ENCODE measurements at regions not wholly inside any gene's neighbourhood (a gene's known extent, or its start where the extent isn't known, plus 50 kb on each side); places are given as distances from the start of the nearest gene placed in this dataset.
"Not testable (repeated sequence)": the region's sequence is repeated elsewhere in the genome, so short reads cannot be mapped to it uniquely, and the experiment has no call there.

- DNase-seq, result not testable (repeated sequence)
Measured at GRCh38 chr16:29195116-29195872, 210.4 kb downstream of the LAT start.

GRCh38 chr16:29194185-29194844, 209.5 kb downstream of the LAT start:
- not testable (repeated sequence) for DNase-seq

- not testable (repeated sequence) for DNase-seq
Measured at GRCh38 chr16:29193634-29194033, 208.8 kb downstream of the LAT start.

GRCh38 chr16:29193248-29193574, 208.4 kb downstream of the LAT start:
- not testable (repeated sequence) for DNase-seq

GRCh38 chr16:29192329-29193247, 207.7 kb downstream of the LAT start:
- DNase-seq, result no peak

- not testable (repeated sequence) for DNase-seq
Measured at GRCh38 chr16:29191636-29192180, 206.9 kb downstream of the LAT start.

- DNase-seq, result not testable (repeated sequence)
Measured at GRCh38 chr16:29190553-29191431, 205.9 kb downstream of the LAT start.

- not testable (repeated sequence) for DNase-seq
Measured at GRCh38 chr16:29188806-29189205, 204.0 kb downstream of the LAT start.

- not testable (repeated sequence) for DNase-seq
Measured at GRCh38 chr16:29186306-29187220, 201.7 kb downstream of the LAT start.

GRCh38 chr16:29185872-29186271, 201.0 kb downstream of the LAT start:
- DNase-seq, result not testable (repeated sequence)

GRCh38 chr16:29184738-29185438, 200.0 kb downstream of the LAT start:
- DNase-seq, result not testable (repeated sequence)

GRCh38 chr16:29182940-29183868, 198.4 kb downstream of the LAT start:
- not testable (repeated sequence) for DNase-seq

GRCh38 chr16:29182501-29182900, 197.6 kb downstream of the LAT start:
- DNase-seq, result no peak

GRCh38 chr16:29181921-29182411, 197.1 kb downstream of the LAT start:
- not testable (repeated sequence) for DNase-seq

GRCh38 chr16:29181254-29181780, 196.5 kb downstream of the LAT start:
- not testable (repeated sequence) for DNase-seq

- DNase-seq, result not testable (repeated sequence)
Measured at GRCh38 chr16:29180206-29180600, 195.4 kb downstream of the LAT start.

GRCh38 chr16:29179401-29180205, 194.8 kb downstream of the LAT start:
- not testable (repeated sequence) for DNase-seq

Measured in NCI-H1417 treated with DMSO at 0.1 percent for 48 hours (cell line).